HL-60 (cell line): ENCODE measurements at regions not wholly inside any gene's neighbourhood (a gene's known extent, or its start where the extent isn't known, plus 50 kb on each side); places are given as distances from the start of the nearest gene placed in this dataset.

Experiments used
- DNase-seq, 2 experiments: peaks; one replicate each; pipeline ENCODE4 v3.0.0-alpha.2; 2010 to 2020; ENCODE audit warnings: low read depth in 1 of 2, low spot score in 1 of 2
- H3K27ac ChIP-seq: fragments of 250-450 bp; sonication (Bioruptor Pico); replicated peaks from 2 replicates; pipeline ENCODE4 v1.5.1; 2020; ENCODE audit warnings: mild to moderate bottlenecking, moderate library complexity
- H3K27me3 ChIP-seq: fragments of 250-450 bp; sonication (Bioruptor Pico); 2 replicates; pipeline ENCODE4 v1.5.1; 2021; ENCODE audit warnings: mild to moderate bottlenecking, moderate library complexity; ENCODE audit not compliant: insufficient read depth, poor library complexity, severe bottlenecking
- H3K4me3 ChIP-seq: replicated peaks from 2 replicates; pipeline ENCODE4 v1.5.1; 2011; ENCODE audit warnings: mild to moderate bottlenecking, control low read depth, low read length; ENCODE audit not compliant: insufficient read depth
- GABPA ChIP-seq: IDR thresholded peaks from 2 replicates; pipeline ENCODE4 v1.6.1; 2012; ENCODE audit warnings: low read depth
- POLR2AphosphoS5 ChIP-seq: IDR thresholded peaks from 2 replicates; pipeline ENCODE4 v1.6.1; 2012; ENCODE audit warnings: low read depth
- REST ChIP-seq: IDR thresholded peaks from 2 replicates; pipeline ENCODE4 v1.6.1; 2012; ENCODE audit warnings: low read depth; ENCODE audit not compliant: insufficient replicate concordance
- SPI1 ChIP-seq: IDR thresholded peaks from 2 replicates; pipeline ENCODE4 v1.6.1; 2012; ENCODE audit warnings: low read depth, mild to moderate bottlenecking, borderline replicate concordance
- TF ChIP-seq, protein P1 (sequence below): IDR thresholded peaks from one replicate; pipeline ENCODE4 v1.5.1; 2011; ENCODE audit warnings: low read length, control low read depth, inconsistent platforms; ENCODE audit not compliant: insufficient read depth

DNA sequence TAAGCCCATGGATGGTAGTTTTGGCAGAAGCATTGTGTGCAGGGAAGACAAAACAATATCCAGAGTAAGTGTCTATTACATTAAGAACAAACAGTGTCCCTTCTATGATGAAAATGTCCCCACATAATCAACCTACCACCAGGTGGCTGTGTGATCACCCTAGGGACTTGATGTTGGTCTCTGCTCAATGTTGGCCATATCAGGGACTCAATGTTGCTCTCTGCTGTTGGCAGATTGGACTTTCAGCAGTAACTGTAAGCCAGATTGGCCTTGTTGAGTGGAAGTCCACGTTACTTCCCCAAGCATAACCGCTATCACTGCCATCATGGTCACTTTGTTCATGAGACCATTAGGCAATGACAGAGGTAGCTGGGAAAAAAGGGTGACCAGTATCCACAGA lies 52.8 kb upstream of the PRSS3 start:
- Histone ChIP-seq H3K27ac (no peak overlapping the region), H3K4me3 (no peak overlapping the region), H3K27me3 (no peaks in the 10 kb centered on the region)
- DNase-seq: no peak
- TF ChIP-seq, protein P1, sequence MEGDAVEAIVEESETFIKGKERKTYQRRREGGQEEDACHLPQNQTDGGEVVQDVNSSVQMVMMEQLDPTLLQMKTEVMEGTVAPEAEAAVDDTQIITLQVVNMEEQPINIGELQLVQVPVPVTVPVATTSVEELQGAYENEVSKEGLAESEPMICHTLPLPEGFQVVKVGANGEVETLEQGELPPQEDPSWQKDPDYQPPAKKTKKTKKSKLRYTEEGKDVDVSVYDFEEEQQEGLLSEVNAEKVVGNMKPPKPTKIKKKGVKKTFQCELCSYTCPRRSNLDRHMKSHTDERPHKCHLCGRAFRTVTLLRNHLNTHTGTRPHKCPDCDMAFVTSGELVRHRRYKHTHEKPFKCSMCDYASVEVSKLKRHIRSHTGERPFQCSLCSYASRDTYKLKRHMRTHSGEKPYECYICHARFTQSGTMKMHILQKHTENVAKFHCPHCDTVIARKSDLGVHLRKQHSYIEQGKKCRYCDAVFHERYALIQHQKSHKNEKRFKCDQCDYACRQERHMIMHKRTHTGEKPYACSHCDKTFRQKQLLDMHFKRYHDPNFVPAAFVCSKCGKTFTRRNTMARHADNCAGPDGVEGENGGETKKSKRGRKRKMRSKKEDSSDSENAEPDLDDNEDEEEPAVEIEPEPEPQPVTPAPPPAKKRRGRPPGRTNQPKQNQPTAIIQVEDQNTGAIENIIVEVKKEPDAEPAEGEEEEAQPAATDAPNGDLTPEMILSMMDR: no peak
- no peak for TF ChIP-seq REST
- no peak for TF ChIP-seq SPI1
- TF ChIP-seq GABPA: no peak
- no peak for TF ChIP-seq POLR2AphosphoS5
